ENCODE measurements at regions not wholly inside any gene's neighbourhood (a gene's known extent, or its start where the extent isn't known, plus 50 kb on each side); places are given as distances from the start of the nearest gene placed in this dataset.

DNA sequence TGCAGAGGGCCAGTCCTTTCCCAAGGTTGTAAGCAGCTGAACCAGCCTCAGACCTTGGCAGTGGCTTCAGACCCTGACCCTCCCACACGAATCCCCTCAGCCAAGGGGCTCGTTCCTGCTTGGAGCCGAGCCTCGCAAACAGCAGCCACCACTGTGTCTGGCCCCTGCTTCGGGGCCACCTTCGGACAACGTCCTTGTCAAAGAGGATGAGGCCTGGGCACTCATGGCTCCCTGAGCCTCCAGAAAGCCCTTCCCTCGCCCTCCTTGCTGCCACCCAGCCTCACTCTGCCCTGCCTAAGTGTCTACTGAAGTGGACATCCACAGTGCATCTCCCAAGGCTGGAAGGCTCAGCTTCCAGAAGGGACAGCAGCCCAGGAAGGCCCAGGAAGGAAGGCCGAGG is 161.7 kb downstream of the OLFM1 start:
- TF ChIP-seq, protein P1, sequence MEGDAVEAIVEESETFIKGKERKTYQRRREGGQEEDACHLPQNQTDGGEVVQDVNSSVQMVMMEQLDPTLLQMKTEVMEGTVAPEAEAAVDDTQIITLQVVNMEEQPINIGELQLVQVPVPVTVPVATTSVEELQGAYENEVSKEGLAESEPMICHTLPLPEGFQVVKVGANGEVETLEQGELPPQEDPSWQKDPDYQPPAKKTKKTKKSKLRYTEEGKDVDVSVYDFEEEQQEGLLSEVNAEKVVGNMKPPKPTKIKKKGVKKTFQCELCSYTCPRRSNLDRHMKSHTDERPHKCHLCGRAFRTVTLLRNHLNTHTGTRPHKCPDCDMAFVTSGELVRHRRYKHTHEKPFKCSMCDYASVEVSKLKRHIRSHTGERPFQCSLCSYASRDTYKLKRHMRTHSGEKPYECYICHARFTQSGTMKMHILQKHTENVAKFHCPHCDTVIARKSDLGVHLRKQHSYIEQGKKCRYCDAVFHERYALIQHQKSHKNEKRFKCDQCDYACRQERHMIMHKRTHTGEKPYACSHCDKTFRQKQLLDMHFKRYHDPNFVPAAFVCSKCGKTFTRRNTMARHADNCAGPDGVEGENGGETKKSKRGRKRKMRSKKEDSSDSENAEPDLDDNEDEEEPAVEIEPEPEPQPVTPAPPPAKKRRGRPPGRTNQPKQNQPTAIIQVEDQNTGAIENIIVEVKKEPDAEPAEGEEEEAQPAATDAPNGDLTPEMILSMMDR (IDR thresholded peaks at IDR 0.05) = no peak
- TF ChIP-seq POLR2A (IDR thresholded peaks at IDR 0.05) = no peak
- TF ChIP-seq EP300 (IDR thresholded peaks at IDR 0.05) = no peak
- no peak for TF ChIP-seq POLR2AphosphoS5 (IDR thresholded peaks at IDR 0.05)

Measured in stomach (tissue), 4 donors.